NCI-H446 treated with DMSO at 0.1 percent for 48 hours (cell line): ENCODE measurements at regions not wholly inside any gene's neighbourhood (a gene's known extent, or its start where the extent isn't known, plus 50 kb on each side); places are given as distances from the start of the nearest gene placed in this dataset.
"Not testable (repeated sequence)": the region's sequence is repeated elsewhere in the genome, so short reads cannot be mapped to it uniquely, and the experiment has no call there.

Experiments used
- DNase-seq: peaks from one replicate; lab custom pipeline; 2025; lab: John Stamatoyannopoulos, UW

GRCh38 chr1:94769551-94769950, 50.6 kb upstream of the SLC44A3 start:
- DNase-seq, result no peak

- DNase-seq, result no peak
Observed at GRCh38 chr1:94768036-94768435, 52.1 kb upstream of the SLC44A3 start.

GRCh38 chr1:94765958-94766357, 54.2 kb upstream of the SLC44A3 start:
- DNase-seq, result no peak

GRCh38 chr1:94759188-94759587, 61.0 kb upstream of the SLC44A3 start:
- DNase-seq, result no peak

- DNase-seq, result no peak
Observed at GRCh38 chr1:94757931-94758330, 62.2 kb upstream of the SLC44A3 start.

- DNase-seq, result no peak
Observed at GRCh38 chr1:94755675-94756074, 64.5 kb upstream of the SLC44A3 start.

- not testable (repeated sequence) for DNase-seq
Observed at GRCh38 chr1:94755016-94755415, 65.1 kb upstream of the SLC44A3 start.

GRCh38 chr1:94754570-94754969, 65.6 kb upstream of the SLC44A3 start:
- DNase-seq, result no peak

- DNase-seq, result no peak
Observed at GRCh38 chr1:94754095-94754494, 66.1 kb upstream of the SLC44A3 start.

GRCh38 chr1:94753171-94753972, 66.8 kb upstream of the SLC44A3 start:
- DNase-seq, result no peak

GRCh38 chr1:94751483-94751882, 68.7 kb upstream of the SLC44A3 start:
- DNase-seq, result not testable (repeated sequence)

- DNase-seq, result no peak
Observed at GRCh38 chr1:94746635-94747525, 73.3 kb upstream of the SLC44A3 start.

GRCh38 chr1:94745742-94746141, 74.4 kb upstream of the SLC44A3 start:
- DNase-seq, result no peak

GRCh38 chr1:94743862-94744261, 76.3 kb upstream of the SLC44A3 start:
- DNase-seq, result peak; percentile 23

GRCh38 chr1:94741996-94742395, 78.2 kb upstream of the SLC44A3 start:
- DNase-seq, result no peak

GRCh38 chr1:94741510-94741909, 78.6 kb upstream of the SLC44A3 start:
- no peak for DNase-seq

- no peak for DNase-seq
Observed at GRCh38 chr1:94739521-94740061, 80.6 kb upstream of the SLC44A3 start.

- DNase-seq, result no peak
Observed at GRCh38 chr1:94738371-94738770, 81.8 kb upstream of the SLC44A3 start.

- no peak for DNase-seq
Observed at GRCh38 chr1:94737124-94737998, 82.8 kb upstream of the SLC44A3 start.

- DNase-seq, result no peak
Observed at GRCh38 chr1:94736549-94736948, 83.6 kb upstream of the SLC44A3 start.

- DNase-seq, result no peak
Observed at GRCh38 chr1:94736073-94736472, 84.1 kb upstream of the SLC44A3 start.
